ENCODE measurements at regions not wholly inside any gene's neighbourhood (a gene's known extent, or its start where the extent isn't known, plus 50 kb on each side); places are given as distances from the start of the nearest gene placed in this dataset.
A peak's percentile ranks its signal among the peaks of the same experiment; 100 is the strongest.
"Not testable (repeated sequence)": the region's sequence is repeated elsewhere in the genome, so short reads cannot be mapped to it uniquely, and the experiment has no call there.

DNA sequence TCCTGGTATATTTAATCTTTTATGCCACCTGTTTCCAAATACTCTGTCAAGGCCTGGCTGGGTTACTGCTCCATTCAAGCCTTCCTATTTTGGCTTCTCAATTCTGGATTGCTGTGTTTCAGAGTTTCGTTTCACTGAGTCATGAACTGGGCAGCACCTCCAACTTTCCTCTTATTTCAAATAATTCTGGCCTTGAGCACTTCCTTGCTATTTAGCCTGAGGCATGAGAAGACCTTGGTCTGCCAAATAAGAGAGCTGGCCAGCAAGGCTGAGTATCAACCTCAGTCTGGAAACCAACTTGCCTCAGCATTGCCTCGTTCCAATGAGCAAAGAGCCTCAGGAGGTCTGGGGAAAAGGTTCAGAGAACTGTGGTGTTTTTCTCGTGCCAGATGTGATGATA, 66.6 kb downstream of the TNFAIP3 start:
- no peaks in the 10 kb centered on the region for H3K9me3 ChIP-seq (ENCODE audit: control insufficient read depth in 2 of 2, insufficient read depth in 1 of 2, low read depth in 1 of 2, low read length in 1 of 2)

DNA sequence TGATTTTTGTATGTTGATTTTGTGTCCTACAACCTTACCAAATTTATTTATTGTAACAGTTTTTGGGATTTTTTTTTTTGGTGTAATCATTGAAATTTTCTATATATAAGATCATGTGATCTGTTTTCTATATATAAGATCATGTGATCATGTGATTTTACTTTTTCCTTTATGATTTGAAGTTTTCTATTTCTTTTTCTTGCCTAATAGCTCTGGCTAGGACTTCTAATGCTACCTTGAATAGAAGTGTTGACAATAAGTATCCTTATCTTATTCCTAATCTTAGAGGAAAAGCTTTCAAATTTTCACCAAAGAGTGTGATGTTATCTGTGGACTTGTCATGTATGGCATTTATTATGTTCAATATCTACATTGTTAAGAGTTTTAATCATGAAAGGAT, 69.7 kb downstream of the TNFAIP3 start:
- Histone ChIP-seq H3K27me3 (ENCODE audit: control insufficient read depth in 1 of 2, insufficient read depth in 2 of 2, low read length in 2 of 2) (no peaks in the 10 kb centered on the region), H3K27ac (ENCODE audit: low read depth in 2 of 2, low read length in 1 of 2) (no peak overlapping the region), H3K36me3 (ENCODE audit: control insufficient read depth in 2 of 2, insufficient read depth in 2 of 2, low read length in 1 of 2) (no peaks in the 10 kb centered on the region), H3K9me3 (ENCODE audit: control insufficient read depth in 2 of 2, insufficient read depth in 1 of 2, low read depth in 1 of 2, low read length in 1 of 2) (no peaks in the 10 kb centered on the region), H3K4me3 (ENCODE audit: low read depth in 1 of 2, low read length in 2 of 2) (no peak overlapping the region), H3K4me1 (ENCODE audit: control insufficient read depth in 2 of 2, insufficient read depth in 2 of 2, low read length in 1 of 2) (peaks cover 0 to 3% of the 10 kb centered on the region in 2 donors)

More for the DNA sequence above, 66.6 kb downstream of the TNFAIP3 start:
- H3K4me3 ChIP-seq (ENCODE audit: low read depth in 1 of 2, low read length in 2 of 2): no peak overlapping the region
- 28 to 38% methylated on average over 3 of the region's 3 CpGs for whole genome bisulfite sequencing, 2 donors
- H3K27me3 ChIP-seq (ENCODE audit: control insufficient read depth in 1 of 2, insufficient read depth in 2 of 2, low read length in 2 of 2): no peaks in the 10 kb centered on the region
- no peaks in the 10 kb centered on the region for H3K36me3 ChIP-seq (ENCODE audit: control insufficient read depth in 2 of 2, insufficient read depth in 2 of 2, low read length in 1 of 2)
- no peaks in the 10 kb centered on the region for H3K4me1 ChIP-seq (ENCODE audit: control insufficient read depth in 2 of 2, insufficient read depth in 2 of 2, low read length in 1 of 2)
- peak overlapping the region; percentile 73 to 80 for H3K27ac ChIP-seq (ENCODE audit: low read depth in 2 of 2, low read length in 1 of 2)

DNA sequence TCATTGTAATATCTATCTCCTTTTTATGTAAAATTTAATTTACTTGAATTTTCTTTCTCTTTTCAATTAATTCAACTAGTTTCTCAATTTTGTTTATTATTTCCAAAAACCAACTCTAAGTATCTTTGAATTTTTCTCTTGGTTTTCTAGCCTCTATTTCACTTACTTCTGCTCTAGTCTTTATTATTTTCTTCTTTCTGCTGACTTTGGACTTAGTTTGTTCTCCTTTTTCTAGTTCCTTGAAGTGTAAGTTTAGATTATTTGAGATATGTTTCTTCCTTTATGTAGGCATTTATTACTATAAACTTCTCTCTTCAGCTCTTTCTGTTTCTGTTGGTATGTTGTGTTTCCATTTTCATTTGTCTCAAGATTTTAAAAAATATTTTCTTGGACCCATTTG, 70.8 kb downstream of the TNFAIP3 start:
- Histone ChIP-seq H3K4me1 (ENCODE audit: control insufficient read depth in 2 of 2, insufficient read depth in 2 of 2, low read length in 1 of 2) (peaks cover 0 to 3% of the 10 kb centered on the region in 2 donors), H3K36me3 (ENCODE audit: control insufficient read depth in 2 of 2, insufficient read depth in 2 of 2, low read length in 1 of 2) (no peaks in the 10 kb centered on the region), H3K27ac (ENCODE audit: low read depth in 2 of 2, low read length in 1 of 2) (no peak overlapping the region), H3K9me3 (ENCODE audit: control insufficient read depth in 2 of 2, insufficient read depth in 1 of 2, low read depth in 1 of 2, low read length in 1 of 2) (no peaks in the 10 kb centered on the region), H3K27me3 (ENCODE audit: control insufficient read depth in 1 of 2, insufficient read depth in 2 of 2, low read length in 2 of 2) (no peaks in the 10 kb centered on the region), H3K4me3 (ENCODE audit: low read depth in 1 of 2, low read length in 2 of 2) (no peak overlapping the region)

DNA sequence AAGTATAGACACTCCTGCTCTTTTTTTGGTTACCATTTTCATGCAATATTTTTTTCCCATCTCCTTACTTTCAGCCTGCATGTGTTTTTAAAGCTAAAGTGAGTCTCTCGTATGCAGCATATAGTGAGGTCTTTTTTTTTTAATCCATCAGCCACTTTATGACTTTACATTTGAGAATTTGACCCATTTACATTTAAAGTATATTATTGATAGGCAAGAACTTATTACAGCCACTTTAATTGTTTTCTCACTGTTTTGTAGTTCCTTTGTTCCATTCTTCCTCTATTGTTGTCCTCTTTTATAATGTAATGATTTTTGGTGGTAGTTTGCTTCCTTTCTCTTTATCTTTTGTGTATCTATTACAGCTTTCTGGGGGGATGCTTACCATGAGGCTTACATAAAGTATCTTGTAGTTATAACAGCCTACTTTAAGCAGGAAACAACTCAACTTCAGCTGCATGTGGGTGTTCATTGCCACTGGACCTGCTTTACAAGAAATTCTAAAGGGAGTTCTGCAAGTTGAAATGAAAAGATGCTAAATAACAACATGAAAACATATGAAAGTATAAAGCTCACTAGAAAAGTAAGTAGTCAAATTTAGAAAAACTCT, 71.8 kb downstream of the TNFAIP3 start:
- no peak overlapping the region for H3K4me3 ChIP-seq (ENCODE audit: low read depth in 1 of 2, low read length in 2 of 2)
- whole genome bisulfite sequencing, 2 donors: 91 to 98% methylated on average over 1 of the region's 1 CpG
- H3K27ac ChIP-seq (ENCODE audit: low read depth in 2 of 2, low read length in 1 of 2): no peak overlapping the region
- H3K9me3 ChIP-seq (ENCODE audit: control insufficient read depth in 2 of 2, insufficient read depth in 1 of 2, low read depth in 1 of 2, low read length in 1 of 2): no peaks in the 10 kb centered on the region
- H3K27me3 ChIP-seq (ENCODE audit: control insufficient read depth in 1 of 2, insufficient read depth in 2 of 2, low read length in 2 of 2): no peaks in the 10 kb centered on the region
- no peaks in the 10 kb centered on the region for H3K36me3 ChIP-seq (ENCODE audit: control insufficient read depth in 2 of 2, insufficient read depth in 2 of 2, low read length in 1 of 2)
- H3K4me1 ChIP-seq (ENCODE audit: control insufficient read depth in 2 of 2, insufficient read depth in 2 of 2, low read length in 1 of 2): peaks cover 0 to 3% of the 10 kb centered on the region in 2 donors

DNA sequence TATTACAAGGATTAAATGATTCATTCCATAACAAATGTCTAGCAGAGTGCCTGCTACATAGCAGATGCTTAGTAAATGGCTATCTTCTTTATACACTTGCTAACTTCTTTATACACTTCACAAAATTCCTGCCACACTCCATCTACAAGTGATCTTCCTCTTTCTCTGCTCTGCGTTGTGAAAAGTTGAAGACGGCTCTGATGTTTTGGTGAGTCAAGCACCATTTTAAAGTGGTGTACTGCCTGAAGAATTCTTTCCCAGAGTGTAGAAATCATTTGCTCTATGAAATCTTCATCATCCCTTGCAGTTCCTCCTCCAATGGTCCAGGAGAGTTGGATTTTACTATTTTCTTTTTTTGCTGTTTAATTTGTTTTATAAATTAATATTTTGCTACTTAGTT, 74.9 kb downstream of the TNFAIP3 start:
- H3K27me3 ChIP-seq (ENCODE audit: control insufficient read depth in 1 of 2, insufficient read depth in 2 of 2, low read length in 2 of 2): no peaks in the 10 kb centered on the region
- WGBS, 2 donors: 54 to 91% methylated on average over 2 of the region's 2 CpGs
- H3K4me3 ChIP-seq (ENCODE audit: low read depth in 1 of 2, low read length in 2 of 2): no peak overlapping the region
- no peak overlapping the region for H3K27ac ChIP-seq (ENCODE audit: low read depth in 2 of 2, low read length in 1 of 2)
- H3K9me3 ChIP-seq (ENCODE audit: control insufficient read depth in 2 of 2, insufficient read depth in 1 of 2, low read depth in 1 of 2, low read length in 1 of 2): no peaks in the 10 kb centered on the region
- H3K36me3 ChIP-seq (ENCODE audit: control insufficient read depth in 2 of 2, insufficient read depth in 2 of 2, low read length in 1 of 2): no peaks in the 10 kb centered on the region
- H3K4me1 ChIP-seq (ENCODE audit: control insufficient read depth in 2 of 2, insufficient read depth in 2 of 2, low read length in 1 of 2): peaks cover 0 to 3% of the 10 kb centered on the region in 2 donors

DNA sequence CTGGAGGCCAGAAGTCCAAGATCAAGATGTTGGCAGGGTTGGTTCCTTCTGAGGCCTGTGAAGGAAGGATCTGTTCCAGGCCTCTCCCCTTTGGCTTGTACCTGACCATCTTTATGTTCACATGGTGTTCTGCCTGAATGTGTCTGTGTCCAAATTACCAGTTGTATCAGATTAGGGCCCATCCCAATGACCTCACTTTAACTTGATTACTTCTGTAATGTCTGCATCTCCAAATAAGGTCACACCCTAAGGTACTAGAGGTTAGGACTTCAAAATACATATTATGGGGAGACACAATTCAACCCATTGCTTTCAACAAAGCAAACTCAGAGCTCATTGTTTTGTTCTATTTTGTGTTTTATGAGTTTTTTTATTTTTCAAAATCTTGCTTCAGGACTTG, 75.7 kb downstream of the TNFAIP3 start:
- H3K4me3 ChIP-seq (ENCODE audit: low read depth in 1 of 2, low read length in 2 of 2): no peak overlapping the region
- H3K27me3 ChIP-seq (ENCODE audit: control insufficient read depth in 1 of 2, insufficient read depth in 2 of 2, low read length in 2 of 2): no peaks in the 10 kb centered on the region
- no peak overlapping the region for H3K27ac ChIP-seq (ENCODE audit: low read depth in 2 of 2, low read length in 1 of 2)
- H3K4me1 ChIP-seq (ENCODE audit: control insufficient read depth in 2 of 2, insufficient read depth in 2 of 2, low read length in 1 of 2): peaks cover 0 to 3% of the 10 kb centered on the region in 2 donors
- H3K36me3 ChIP-seq (ENCODE audit: control insufficient read depth in 2 of 2, insufficient read depth in 2 of 2, low read length in 1 of 2): no peaks in the 10 kb centered on the region
- H3K9me3 ChIP-seq (ENCODE audit: control insufficient read depth in 2 of 2, insufficient read depth in 1 of 2, low read depth in 1 of 2, low read length in 1 of 2): no peaks in the 10 kb centered on the region

DNA sequence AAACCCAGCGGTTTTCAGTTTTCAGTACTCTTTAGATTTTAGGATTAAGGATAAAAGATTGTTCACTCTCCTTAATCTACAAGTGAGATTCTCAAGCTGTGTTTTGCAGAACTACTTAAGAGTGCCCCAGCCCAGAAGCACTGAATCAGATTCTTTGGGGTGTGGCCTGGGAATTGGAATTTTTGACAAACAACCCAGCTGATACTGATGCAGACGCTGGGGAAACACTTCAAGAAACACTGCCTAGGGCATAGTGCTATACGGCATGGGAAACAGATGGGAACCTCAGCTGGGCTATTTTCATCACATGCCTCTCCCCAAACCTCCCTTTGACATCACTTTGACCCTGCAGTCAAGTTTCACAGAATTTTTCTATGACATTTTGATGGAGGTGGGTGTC, 77.3 kb downstream of the TNFAIP3 start:
- not testable (repeated sequence) for H3K9me3 ChIP-seq (ENCODE audit: control insufficient read depth in 2 of 2, insufficient read depth in 1 of 2, low read depth in 1 of 2, low read length in 1 of 2); H3K4me3 ChIP-seq (ENCODE audit: low read depth in 1 of 2, low read length in 2 of 2); H3K27me3 ChIP-seq (ENCODE audit: control insufficient read depth in 1 of 2, insufficient read depth in 2 of 2, low read length in 2 of 2); H3K36me3 ChIP-seq (ENCODE audit: control insufficient read depth in 2 of 2, insufficient read depth in 2 of 2, low read length in 1 of 2); H3K4me1 ChIP-seq (ENCODE audit: control insufficient read depth in 2 of 2, insufficient read depth in 2 of 2, low read length in 1 of 2); H3K27ac ChIP-seq (ENCODE audit: low read depth in 2 of 2, low read length in 1 of 2)
- 27 to 35% methylated on average over 3 of the region's 3 CpGs for WGBS, 2 donors

DNA sequence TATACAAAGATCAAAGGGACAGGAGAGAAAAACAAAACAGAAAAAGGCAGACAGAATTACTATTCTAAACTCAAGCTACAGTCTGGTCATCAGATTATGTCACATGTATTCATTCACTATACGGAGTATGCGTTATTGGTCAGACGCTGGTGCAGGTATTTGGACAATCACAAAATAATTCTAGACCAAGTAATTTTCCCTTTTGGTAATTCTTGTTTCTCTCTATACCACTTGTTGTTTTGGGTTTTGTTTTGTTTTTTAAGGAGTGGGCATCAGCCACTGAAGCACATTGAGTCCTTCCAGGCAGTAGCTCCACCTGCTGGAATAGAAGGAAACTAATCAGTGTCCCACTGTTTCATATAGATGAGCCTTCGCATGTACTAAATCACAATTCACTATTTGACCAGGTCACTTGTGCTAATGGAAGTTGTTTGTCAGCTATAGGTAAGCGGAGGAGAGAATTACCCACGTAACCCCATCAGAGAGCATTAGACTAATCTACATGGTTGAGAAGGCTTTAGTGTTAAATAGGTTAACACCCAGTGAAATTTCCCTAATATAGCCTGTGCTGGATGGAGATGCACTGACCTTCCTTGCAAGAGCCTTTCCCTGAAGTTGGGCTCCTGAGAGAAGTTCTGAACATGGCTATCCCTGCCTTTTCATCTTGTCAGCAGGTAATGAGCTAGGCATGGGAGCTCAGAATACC, 77.9 kb downstream of the TNFAIP3 start:
- 42 to 46% methylated on average over 6 of the region's 6 CpGs for WGBS, 2 donors
- Histone ChIP-seq H3K4me1 (ENCODE audit: control insufficient read depth in 2 of 2, insufficient read depth in 2 of 2, low read length in 1 of 2) (peaks cover 0 to 3% of the 10 kb centered on the region in 2 donors), H3K27ac (ENCODE audit: low read depth in 2 of 2, low read length in 1 of 2) (no peak overlapping the region), H3K9me3 (ENCODE audit: control insufficient read depth in 2 of 2, insufficient read depth in 1 of 2, low read depth in 1 of 2, low read length in 1 of 2) (no peaks in the 10 kb centered on the region), H3K4me3 (ENCODE audit: low read depth in 1 of 2, low read length in 2 of 2) (no peak overlapping the region), H3K36me3 (ENCODE audit: control insufficient read depth in 2 of 2, insufficient read depth in 2 of 2, low read length in 1 of 2) (no peaks in the 10 kb centered on the region), H3K27me3 (ENCODE audit: control insufficient read depth in 1 of 2, insufficient read depth in 2 of 2, low read length in 2 of 2) (no peaks in the 10 kb centered on the region)

DNA sequence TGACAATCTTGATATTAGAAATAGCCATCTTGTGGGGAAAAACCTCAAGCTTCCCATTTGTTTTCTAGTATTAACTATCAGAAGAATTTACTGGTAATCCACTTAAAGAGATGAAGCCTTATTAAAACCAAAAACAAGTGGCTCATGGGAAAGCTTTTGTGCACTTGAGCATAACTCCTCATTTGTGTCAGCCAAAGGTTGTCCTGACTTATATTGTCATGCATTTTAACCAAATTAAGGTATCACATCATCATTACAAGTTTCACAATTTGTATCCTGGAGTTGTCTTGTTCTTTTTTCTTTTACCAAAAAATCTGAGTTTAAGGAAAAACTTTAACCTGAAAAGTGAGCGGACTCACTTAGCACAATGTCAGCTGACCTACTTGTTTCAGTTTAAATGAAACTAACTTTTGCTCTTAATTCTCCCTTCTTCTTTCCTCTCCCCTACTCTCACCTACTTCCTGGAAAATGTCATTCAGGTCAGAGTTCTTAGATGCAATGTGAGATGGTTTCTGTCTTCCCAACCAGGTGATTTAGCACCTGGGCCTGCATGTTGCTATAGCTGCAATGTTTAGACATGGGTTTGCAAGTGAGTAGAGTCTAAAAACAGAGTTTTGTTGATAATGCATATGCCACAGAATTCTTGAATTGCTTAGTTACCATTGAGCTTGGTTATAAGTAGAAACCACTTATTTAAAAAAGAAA, 82.8 kb downstream of the TNFAIP3 start:
- Histone ChIP-seq H3K36me3 (ENCODE audit: control insufficient read depth in 2 of 2, insufficient read depth in 2 of 2, low read length in 1 of 2) (no peaks in the 10 kb centered on the region), H3K4me1 (ENCODE audit: control insufficient read depth in 2 of 2, insufficient read depth in 2 of 2, low read length in 1 of 2) (no peaks in the 10 kb centered on the region), H3K27ac (ENCODE audit: low read depth in 2 of 2, low read length in 1 of 2) (no peak overlapping the region), H3K9me3 (ENCODE audit: control insufficient read depth in 2 of 2, insufficient read depth in 1 of 2, low read depth in 1 of 2, low read length in 1 of 2) (no peaks in the 10 kb centered on the region), H3K4me3 (ENCODE audit: low read depth in 1 of 2, low read length in 2 of 2) (no peak overlapping the region), H3K27me3 (ENCODE audit: control insufficient read depth in 1 of 2, insufficient read depth in 2 of 2, low read length in 2 of 2) (no peaks in the 10 kb centered on the region)
- 76 to 84% methylated on average over 1 of the region's 1 CpG for WGBS, 2 donors

DNA sequence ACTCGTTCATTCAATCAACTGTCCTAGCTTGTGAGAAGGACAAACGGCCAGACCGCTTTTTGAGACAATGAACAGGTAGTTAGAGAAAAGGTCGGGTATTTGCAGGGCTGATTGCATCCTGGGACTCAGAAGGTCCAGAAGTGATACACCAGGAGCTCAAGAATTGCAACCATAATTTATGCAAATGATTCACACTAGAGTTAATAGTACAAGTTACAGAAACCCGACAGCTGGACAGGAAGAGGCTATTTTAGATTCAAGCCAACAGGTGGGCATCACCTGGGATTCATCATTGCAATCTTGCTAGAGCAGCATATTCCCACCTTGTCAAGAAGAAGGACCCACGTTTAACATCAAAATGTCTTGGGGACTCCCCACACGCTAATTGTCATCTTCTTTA, 83.5 kb downstream of the TNFAIP3 start:
- Histone ChIP-seq H3K4me1 (ENCODE audit: control insufficient read depth in 2 of 2, insufficient read depth in 2 of 2, low read length in 1 of 2) (no peaks in the 10 kb centered on the region), H3K27ac (ENCODE audit: low read depth in 2 of 2, low read length in 1 of 2) (no peak overlapping the region), H3K36me3 (ENCODE audit: control insufficient read depth in 2 of 2, insufficient read depth in 2 of 2, low read length in 1 of 2) (no peaks in the 10 kb centered on the region), H3K27me3 (ENCODE audit: control insufficient read depth in 1 of 2, insufficient read depth in 2 of 2, low read length in 2 of 2) (no peaks in the 10 kb centered on the region), H3K4me3 (ENCODE audit: low read depth in 1 of 2, low read length in 2 of 2) (no peak overlapping the region), H3K9me3 (ENCODE audit: control insufficient read depth in 2 of 2, insufficient read depth in 1 of 2, low read depth in 1 of 2, low read length in 1 of 2) (no peaks in the 10 kb centered on the region)
- 85 to 89% methylated on average over 7 of the region's 7 CpGs for WGBS, 2 donors
